HL-60 (cell line): ENCODE measurements at regions not wholly inside any gene's neighbourhood (a gene's known extent, or its start where the extent isn't known, plus 50 kb on each side); places are given as distances from the start of the nearest gene placed in this dataset.

ENCODE experiments used
- DNase-seq, 2 experiments: peaks; one replicate each; pipeline ENCODE4 v3.0.0-alpha.2; 2010 to 2020; ENCODE audit warnings: low read depth in 1 of 2, low spot score in 1 of 2
- H3K27ac ChIP-seq: fragments of 250-450 bp; sonication (Bioruptor Pico); replicated peaks from 2 replicates; pipeline ENCODE4 v1.5.1; 2020; ENCODE audit warnings: mild to moderate bottlenecking, moderate library complexity
- H3K27me3 ChIP-seq: fragments of 250-450 bp; sonication (Bioruptor Pico); 2 replicates; pipeline ENCODE4 v1.5.1; 2021; ENCODE audit warnings: mild to moderate bottlenecking, moderate library complexity; ENCODE audit not compliant: insufficient read depth, poor library complexity, severe bottlenecking
- H3K4me3 ChIP-seq: replicated peaks from 2 replicates; pipeline ENCODE4 v1.5.1; 2011; ENCODE audit warnings: mild to moderate bottlenecking, control low read depth, low read length; ENCODE audit not compliant: insufficient read depth
- GABPA ChIP-seq: IDR thresholded peaks from 2 replicates; pipeline ENCODE4 v1.6.1; 2012; ENCODE audit warnings: low read depth
- POLR2AphosphoS5 ChIP-seq: IDR thresholded peaks from 2 replicates; pipeline ENCODE4 v1.6.1; 2012; ENCODE audit warnings: low read depth
- SPI1 ChIP-seq: IDR thresholded peaks from 2 replicates; pipeline ENCODE4 v1.6.1; 2012; ENCODE audit warnings: low read depth, mild to moderate bottlenecking, borderline replicate concordance
- TF ChIP-seq, protein P1 (sequence below): IDR thresholded peaks from one replicate; pipeline ENCODE4 v1.5.1; 2011; ENCODE audit warnings: low read length, control low read depth, inconsistent platforms; ENCODE audit not compliant: insufficient read depth
- TF ChIP-seq, protein P2 (sequence below): IDR thresholded peaks from 2 replicates; pipeline ENCODE4 v1.6.1; 2012; ENCODE audit warnings: low read depth; ENCODE audit not compliant: insufficient replicate concordance

DNA sequence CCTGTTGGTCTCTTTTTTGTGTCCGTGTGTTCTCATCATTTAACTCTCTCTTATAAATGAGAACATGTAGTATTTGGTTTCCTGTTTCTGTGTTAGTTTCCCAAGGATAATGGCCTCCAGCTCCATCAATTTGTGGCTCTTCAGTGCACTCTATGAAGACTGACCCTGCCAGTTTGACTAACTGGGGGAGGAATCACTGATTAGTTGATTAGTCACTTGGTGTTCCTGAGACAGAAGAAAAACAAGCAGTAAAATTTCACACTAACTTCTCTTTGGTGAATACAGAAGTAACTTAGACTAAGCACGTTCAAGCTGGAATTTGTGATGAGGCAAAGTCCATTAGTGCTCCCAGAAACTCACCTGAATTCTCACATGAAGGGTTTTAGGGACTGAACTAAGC is 495.8 kb upstream of the RORB start:
- no peak overlapping the region for H3K4me3 ChIP-seq
- no peaks in the 10 kb centered on the region for H3K27me3 ChIP-seq
- no peak overlapping the region for H3K27ac ChIP-seq
- no peak for TF ChIP-seq SPI1
- TF ChIP-seq, protein P1, sequence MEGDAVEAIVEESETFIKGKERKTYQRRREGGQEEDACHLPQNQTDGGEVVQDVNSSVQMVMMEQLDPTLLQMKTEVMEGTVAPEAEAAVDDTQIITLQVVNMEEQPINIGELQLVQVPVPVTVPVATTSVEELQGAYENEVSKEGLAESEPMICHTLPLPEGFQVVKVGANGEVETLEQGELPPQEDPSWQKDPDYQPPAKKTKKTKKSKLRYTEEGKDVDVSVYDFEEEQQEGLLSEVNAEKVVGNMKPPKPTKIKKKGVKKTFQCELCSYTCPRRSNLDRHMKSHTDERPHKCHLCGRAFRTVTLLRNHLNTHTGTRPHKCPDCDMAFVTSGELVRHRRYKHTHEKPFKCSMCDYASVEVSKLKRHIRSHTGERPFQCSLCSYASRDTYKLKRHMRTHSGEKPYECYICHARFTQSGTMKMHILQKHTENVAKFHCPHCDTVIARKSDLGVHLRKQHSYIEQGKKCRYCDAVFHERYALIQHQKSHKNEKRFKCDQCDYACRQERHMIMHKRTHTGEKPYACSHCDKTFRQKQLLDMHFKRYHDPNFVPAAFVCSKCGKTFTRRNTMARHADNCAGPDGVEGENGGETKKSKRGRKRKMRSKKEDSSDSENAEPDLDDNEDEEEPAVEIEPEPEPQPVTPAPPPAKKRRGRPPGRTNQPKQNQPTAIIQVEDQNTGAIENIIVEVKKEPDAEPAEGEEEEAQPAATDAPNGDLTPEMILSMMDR, result no peak
- TF ChIP-seq, protein P2, sequence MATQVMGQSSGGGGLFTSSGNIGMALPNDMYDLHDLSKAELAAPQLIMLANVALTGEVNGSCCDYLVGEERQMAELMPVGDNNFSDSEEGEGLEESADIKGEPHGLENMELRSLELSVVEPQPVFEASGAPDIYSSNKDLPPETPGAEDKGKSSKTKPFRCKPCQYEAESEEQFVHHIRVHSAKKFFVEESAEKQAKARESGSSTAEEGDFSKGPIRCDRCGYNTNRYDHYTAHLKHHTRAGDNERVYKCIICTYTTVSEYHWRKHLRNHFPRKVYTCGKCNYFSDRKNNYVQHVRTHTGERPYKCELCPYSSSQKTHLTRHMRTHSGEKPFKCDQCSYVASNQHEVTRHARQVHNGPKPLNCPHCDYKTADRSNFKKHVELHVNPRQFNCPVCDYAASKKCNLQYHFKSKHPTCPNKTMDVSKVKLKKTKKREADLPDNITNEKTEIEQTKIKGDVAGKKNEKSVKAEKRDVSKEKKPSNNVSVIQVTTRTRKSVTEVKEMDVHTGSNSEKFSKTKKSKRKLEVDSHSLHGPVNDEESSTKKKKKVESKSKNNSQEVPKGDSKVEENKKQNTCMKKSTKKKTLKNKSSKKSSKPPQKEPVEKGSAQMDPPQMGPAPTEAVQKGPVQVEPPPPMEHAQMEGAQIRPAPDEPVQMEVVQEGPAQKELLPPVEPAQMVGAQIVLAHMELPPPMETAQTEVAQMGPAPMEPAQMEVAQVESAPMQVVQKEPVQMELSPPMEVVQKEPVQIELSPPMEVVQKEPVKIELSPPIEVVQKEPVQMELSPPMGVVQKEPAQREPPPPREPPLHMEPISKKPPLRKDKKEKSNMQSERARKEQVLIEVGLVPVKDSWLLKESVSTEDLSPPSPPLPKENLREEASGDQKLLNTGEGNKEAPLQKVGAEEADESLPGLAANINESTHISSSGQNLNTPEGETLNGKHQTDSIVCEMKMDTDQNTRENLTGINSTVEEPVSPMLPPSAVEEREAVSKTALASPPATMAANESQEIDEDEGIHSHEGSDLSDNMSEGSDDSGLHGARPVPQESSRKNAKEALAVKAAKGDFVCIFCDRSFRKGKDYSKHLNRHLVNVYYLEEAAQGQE, result no peak
- TF ChIP-seq POLR2AphosphoS5, result no peak
- no peak for TF ChIP-seq GABPA
- no peak for DNase-seq

DNA sequence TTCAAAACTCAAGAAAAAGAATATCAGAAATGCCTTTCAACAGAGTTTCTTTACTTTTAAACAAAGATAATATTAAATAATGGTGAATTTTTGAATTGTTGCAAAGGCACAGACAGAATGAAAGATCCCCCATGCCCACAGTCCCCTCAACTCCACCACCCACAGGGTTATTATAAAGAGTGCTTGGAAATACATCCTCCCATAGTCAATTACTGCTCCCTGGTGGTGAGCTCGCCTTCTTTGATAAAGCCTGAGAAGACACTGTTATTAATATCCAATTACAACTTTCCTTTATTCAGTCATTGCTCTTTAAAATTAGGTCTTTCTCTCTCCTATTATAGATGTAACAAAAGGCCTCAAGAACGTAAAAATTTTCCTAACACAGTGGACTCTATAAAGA is 490.2 kb upstream of the RORB start:
- DNase-seq, result no peak
- Histone ChIP-seq H3K27ac (no peak overlapping the region), H3K27me3 (no peaks in the 10 kb centered on the region), H3K4me3 (no peak overlapping the region)
- TF ChIP-seq GABPA (no peak), SPI1 (no peak), POLR2AphosphoS5 (no peak)
- TF ChIP-seq, protein P1, result no peak
- TF ChIP-seq, protein P2, result no peak

DNA sequence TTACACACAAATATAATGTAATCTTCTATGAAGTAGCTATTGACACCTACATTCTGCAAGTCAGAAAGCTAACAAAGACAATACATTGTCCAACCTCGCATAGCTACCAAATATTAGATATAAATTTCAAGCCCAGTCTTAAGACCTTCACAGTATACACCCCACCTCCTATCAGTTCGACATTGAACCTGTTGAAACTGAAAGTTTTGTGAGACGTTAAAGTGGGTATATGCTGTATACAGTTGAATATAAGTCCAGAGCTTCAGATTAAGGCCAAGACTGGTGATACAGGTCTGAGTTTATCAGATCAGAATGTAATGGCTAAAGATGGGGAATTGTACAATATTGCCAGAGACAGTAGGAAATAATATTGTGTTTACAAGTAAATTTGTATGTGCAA is 489.3 kb upstream of the RORB start:
- no peak overlapping the region for H3K27ac ChIP-seq
- H3K4me3 ChIP-seq, result no peak overlapping the region
- no peak for TF ChIP-seq POLR2AphosphoS5
- TF ChIP-seq, protein P1, result no peak
- no peak for TF ChIP-seq GABPA
- TF ChIP-seq, protein P2, result no peak
- DNase-seq, result no peak
- H3K27me3 ChIP-seq, result no peaks in the 10 kb centered on the region
